ENCODE measurements at regions not wholly inside any gene's neighbourhood (a gene's known extent, or its start where the extent isn't known, plus 50 kb on each side); places are given as distances from the start of the nearest gene placed in this dataset.
"Not testable (repeated sequence)": the region's sequence is repeated elsewhere in the genome, so short reads cannot be mapped to it uniquely, and the experiment has no call there.

- no peak for DNase-seq
These were observed 476.8 kb upstream of the ADARB2 start for GRCh38 chr10:2214092-2214491.

- no peak for DNase-seq
These were observed 475.0 kb upstream of the ADARB2 start for GRCh38 chr10:2212244-2212834.

- DNase-seq = no peak
These were observed 472.8 kb upstream of the ADARB2 start for GRCh38 chr10:2210088-2210487.

- no peak for DNase-seq
These were observed 470.8 kb upstream of the ADARB2 start for GRCh38 chr10:2208106-2208505.

GRCh38 chr10:2207246-2207922 is 470.1 kb upstream of the ADARB2 start:
- no peak for DNase-seq

GRCh38 chr10:2205406-2205805 is 468.1 kb upstream of the ADARB2 start:
- no peak for DNase-seq

GRCh38 chr10:2202401-2202800 is 465.1 kb upstream of the ADARB2 start:
- no peak for DNase-seq

- no peak for DNase-seq
These were observed 464.3 kb upstream of the ADARB2 start for GRCh38 chr10:2201534-2202099.

- no peak for DNase-seq
These were observed 460.3 kb upstream of the ADARB2 start for GRCh38 chr10:2197663-2198062.

GRCh38 chr10:2196272-2196671 is 458.9 kb upstream of the ADARB2 start:
- no peak for DNase-seq

GRCh38 chr10:2189356-2189755 is 452.0 kb upstream of the ADARB2 start:
- DNase-seq = not testable (repeated sequence)

GRCh38 chr10:2188371-2188770 is 451.0 kb upstream of the ADARB2 start:
- DNase-seq = no peak

GRCh38 chr10:2173327-2173726 is 436.0 kb upstream of the ADARB2 start:
- DNase-seq = no peak

- DNase-seq = no peak
These were observed 428.6 kb upstream of the ADARB2 start for GRCh38 chr10:2165771-2166460.

- DNase-seq = no peak
These were observed 413.0 kb upstream of the ADARB2 start for GRCh38 chr10:2150288-2150687.

GRCh38 chr10:2145926-2146478 is 408.7 kb upstream of the ADARB2 start:
- no peak for DNase-seq

GRCh38 chr10:2145491-2145890 is 408.2 kb upstream of the ADARB2 start:
- no peak for DNase-seq

- DNase-seq = no peak
These were observed 407.3 kb upstream of the ADARB2 start for GRCh38 chr10:2144584-2144983.

- no peak for DNase-seq
These were observed 406.0 kb upstream of the ADARB2 start for GRCh38 chr10:2143213-2143835.

GRCh38 chr10:2139746-2140145 is 402.4 kb upstream of the ADARB2 start:
- DNase-seq = no peak

- DNase-seq = peak; percentile 2
These were observed 400.3 kb upstream of the ADARB2 start for GRCh38 chr10:2137549-2138174.

GRCh38 chr10:2130705-2131305 is 393.5 kb upstream of the ADARB2 start:
- DNase-seq = no peak

All from KG1 (cell line).